Panc1 (cell line): ENCODE measurements at regions not wholly inside any gene's neighbourhood (a gene's known extent, or its start where the extent isn't known, plus 50 kb on each side); places are given as distances from the start of the nearest gene placed in this dataset.

Source experiments
- ATAC-seq: fragments of 200-7000 bp; cut with Tn5 transposase; 2 replicates; pipeline ENCODE4 v1.9.1; 2020; ENCODE audit warnings: mild to moderate bottlenecking, moderate library complexity
- BruUV-seq: library from RNA; stranded (reverse); fragments of 400-500 nt; replicated peaks from 2 replicates; lab custom pipeline; 2021; lab: Mats Ljungman, UMichigan
- CTCF ChIA-PET: fragments of 300-600 bp; sonication (Branson Sonifier 250); formaldehyde crosslinking; loops from one replicate; lab custom pipeline; 2022; ENCODE audit warnings: antibody characterized with exemption; lab: Charles Lee
- POLR2A ChIA-PET: fragments of 300-600 bp; sonication (Branson Sonifier 250); formaldehyde crosslinking; loops from one replicate; lab custom pipeline; 2022; ENCODE audit warnings: antibody characterized with exemption; lab: Charles Lee
- DNase-seq: peaks from one replicate; pipeline ENCODE4 v3.0.0-alpha.2; 2010; ENCODE audit warnings: low read depth, low spot score
- H3K27ac ChIP-seq: 2 replicates; pipeline ENCODE4 v1.5.1; 2011; ENCODE audit warnings: mild to moderate bottlenecking, low read length, inconsistent platforms
- H3K27me3 ChIP-seq: fragments of 200-500 bp; sonication (Bioruptor generic); 2 replicates; pipeline ENCODE4 v1.6.0; 2014; ENCODE audit warnings: low read length, inconsistent platforms; ENCODE audit not compliant: control insufficient read depth, insufficient read depth
- H3K36me3 ChIP-seq: fragments of 200-500 bp; sonication (Bioruptor generic); 2 replicates; pipeline ENCODE4 v1.5.1; 2014; ENCODE audit warnings: inconsistent platforms, mild to moderate bottlenecking, low read length, moderate library complexity; ENCODE audit not compliant: control insufficient read depth, insufficient read depth
- H3K4me1 ChIP-seq: 2 replicates; pipeline ENCODE4 v1.5.1; 2011; ENCODE audit warnings: inconsistent platforms, mild to moderate bottlenecking, low read length, moderate library complexity; ENCODE audit not compliant: control insufficient read depth, insufficient read depth
- H3K4me3 ChIP-seq, 2 experiments: 2 replicates each; pipeline ENCODE4 v1.5.1; 2011 to 2012; ENCODE audit warnings: low read depth in 2 of 2, low read length in 2 of 2, mild to moderate bottlenecking in 2 of 2, inconsistent platforms in 1 of 2, moderate library complexity in 1 of 2
- H3K9me3 ChIP-seq: fragments of 200-500 bp; sonication (Bioruptor generic); 2 replicates; pipeline ENCODE4 v1.5.1; 2014; ENCODE audit warnings: low read depth, mild to moderate bottlenecking, inconsistent platforms, low read length, moderate library complexity; ENCODE audit not compliant: control insufficient read depth, insufficient read depth
- CTCF ChIP-seq: fragments of 450-650 bp; IDR thresholded peaks from 2 replicates; pipeline ENCODE4 v1.5.1; 2017; ENCODE audit warnings: mild to moderate bottlenecking
- POLR2AphosphoS5 ChIP-seq: IDR thresholded peaks from 2 replicates; pipeline ENCODE4 v1.6.1; 2012; ENCODE audit warnings: mild to moderate bottlenecking, low read depth, low read length, moderate library complexity
- REST ChIP-seq, 2 experiments: IDR thresholded peaks; 2 replicates each; pipeline ENCODE4 v1.6.1; 2011 to 2012; ENCODE audit warnings: low read depth in 2 of 2, control low read depth in 1 of 2, low read length in 1 of 2, mild to moderate bottlenecking in 1 of 2, moderate library complexity in 1 of 2; ENCODE audit not compliant: insufficient read depth in 1 of 2
- SIN3A ChIP-seq: IDR thresholded peaks from 2 replicates; pipeline ENCODE4 v1.6.1; 2012; ENCODE audit warnings: low read depth, mild to moderate bottlenecking, low read length, moderate library complexity, borderline replicate concordance; ENCODE audit not compliant: insufficient read depth
- TCF7L2 ChIP-seq: IDR thresholded peaks from 2 replicates; pipeline ENCODE4 v1.6.1; 2011; ENCODE audit warnings: mild to moderate bottlenecking, low read depth, low read length, inconsistent platforms
- in situ Hi-C: cut with HindIII; loops from 2 replicates; pipeline ENCODE4 v1.10.0; 2016; ENCODE audit warnings: low sequenced_read_pairs, low pct_unique_long_range_greater_than_20kb
- intact Hi-C: fragments of 100-400 bp; cut with micrococcal nuclease; formaldehyde crosslinking; loops from one replicate; pipeline ENCODE4 v1.10.0; 2022; ENCODE audit not compliant: unreplicated experiment

GRCh38 chr20:40497899-40498691, 190.9 kb downstream of the MAFB start:
- DNase-seq (no peak), ATAC-seq (no peak)
- H3K36me3 ChIP-seq, result no peaks in the 10 kb centered on the region
- TF ChIP-seq TCF7L2 (no peak), CTCF (no peak), REST (IDR thresholded peaks at IDR 0.05; ENCODE audit: insufficient read depth in 1 of 2, low read depth in 2 of 2, low read length in 1 of 2) (no peak), POLR2AphosphoS5 (no peak), SIN3A (no peak)
- CTCF ChIA-PET, result no interaction called here
- in situ Hi-C loops, result no loop called here
- POLR2A ChIA-PET, result no interaction called here
- no peak overlapping the region for H3K27ac ChIP-seq
- BruUV-seq, result no TSS peak
- no peaks in the 10 kb centered on the region for H3K4me1 ChIP-seq
- intact Hi-C loops, result no loop called here
- no peaks in the 10 kb centered on the region for H3K27me3 ChIP-seq
- no peak overlapping the region for H3K4me3 ChIP-seq
- no peaks in the 10 kb centered on the region for H3K9me3 ChIP-seq

GRCh38 chr20:40495956-40496355, 193.1 kb downstream of the MAFB start:
- in situ Hi-C loops, result no loop called here
- no peak overlapping the region for H3K4me3 ChIP-seq
- no peaks in the 10 kb centered on the region for H3K27me3 ChIP-seq
- BruUV-seq, result no TSS peak
- CTCF ChIA-PET, result no interaction called here
- H3K36me3 ChIP-seq, result no peaks in the 10 kb centered on the region
- DNase-seq (no peak), ATAC-seq (no peak)
- intact Hi-C loops, result no loop called here
- no peaks in the 10 kb centered on the region for H3K4me1 ChIP-seq
- H3K9me3 ChIP-seq, result no peaks in the 10 kb centered on the region
- POLR2A ChIA-PET, result no interaction called here
- no peak overlapping the region for H3K27ac ChIP-seq
- TF ChIP-seq TCF7L2, result no peak
- no peak for TF ChIP-seq REST (IDR thresholded peaks at IDR 0.05; ENCODE audit: insufficient read depth in 1 of 2, low read depth in 2 of 2, low read length in 1 of 2)
- TF ChIP-seq POLR2AphosphoS5, result no peak
- no peak for TF ChIP-seq SIN3A
- no peak for TF ChIP-seq CTCF
